GM21390 (cell line): ENCODE measurements at regions not wholly inside any gene's neighbourhood (a gene's known extent, or its start where the extent isn't known, plus 50 kb on each side); places are given as distances from the start of the nearest gene placed in this dataset.
"Not testable (repeated sequence)": the region's sequence is repeated elsewhere in the genome, so short reads cannot be mapped to it uniquely, and the experiment has no call there.

ENCODE experiments used
- ATAC-seq: cut with Tn5 transposase; IDR thresholded peaks from one replicate; pipeline ENCODE4 v1.9.1; 2021; ENCODE audit not compliant: unreplicated experiment

DNA sequence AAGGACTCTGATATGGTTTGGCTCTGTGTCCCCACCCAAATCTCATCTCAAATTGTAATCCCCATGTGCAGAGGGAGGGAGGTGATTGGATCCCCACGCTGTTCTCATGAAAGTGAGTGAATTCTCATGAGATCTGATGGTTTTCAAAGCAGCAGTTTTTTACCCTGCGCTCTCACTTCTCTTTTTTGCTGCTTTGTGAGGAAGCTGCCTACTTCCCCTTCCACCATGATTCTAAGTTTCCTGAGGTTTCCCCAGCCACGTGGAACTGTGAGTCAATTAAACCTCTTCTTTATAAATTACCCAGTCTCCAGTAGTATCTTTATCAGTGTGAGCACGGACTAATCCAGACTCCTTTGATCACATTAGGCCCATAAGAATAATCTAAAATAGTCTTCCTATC lies 719.7 kb upstream of the CDH8 start:
- ATAC-seq: no peak

DNA sequence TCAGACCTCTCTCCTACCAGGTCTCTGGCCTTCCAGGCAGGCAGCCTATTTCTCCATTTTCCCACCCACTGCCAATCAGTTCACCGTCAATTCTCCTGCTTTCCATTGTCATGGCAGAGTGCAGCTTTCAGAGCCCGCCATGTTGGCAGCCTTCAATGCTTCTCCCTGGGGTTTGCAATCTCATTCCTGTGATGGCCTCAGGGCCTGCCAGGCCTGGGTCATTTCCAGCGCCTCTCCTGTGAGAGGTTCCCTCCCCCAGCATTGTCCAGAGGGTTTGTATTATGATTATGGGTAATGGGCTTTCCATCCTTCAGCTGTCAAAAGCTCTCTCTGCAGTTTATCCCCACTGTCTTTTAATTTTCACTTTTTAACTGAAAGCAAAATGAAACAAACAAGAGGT lies 716.6 kb upstream of the CDH8 start:
- ATAC-seq: no peak

DNA sequence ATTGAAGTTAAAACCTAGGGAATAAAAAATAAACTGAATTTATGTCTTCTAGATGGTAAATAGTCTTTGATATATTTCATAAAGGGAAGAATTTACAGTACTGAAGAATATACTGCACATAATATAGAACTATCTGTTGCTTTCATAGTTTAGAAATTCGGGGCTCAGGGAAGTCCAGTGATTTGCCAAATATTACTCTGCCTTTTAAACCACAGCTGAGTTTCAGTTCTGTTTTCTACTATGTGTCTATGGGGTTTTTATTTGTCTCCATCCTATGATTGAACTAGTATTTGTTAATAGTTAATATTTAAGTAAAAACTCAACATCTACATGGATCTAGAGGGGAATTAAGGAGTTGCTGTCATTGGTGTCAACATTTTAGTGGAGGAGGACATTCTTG lies 715.0 kb upstream of the CDH8 start:
- no peak for ATAC-seq

DNA sequence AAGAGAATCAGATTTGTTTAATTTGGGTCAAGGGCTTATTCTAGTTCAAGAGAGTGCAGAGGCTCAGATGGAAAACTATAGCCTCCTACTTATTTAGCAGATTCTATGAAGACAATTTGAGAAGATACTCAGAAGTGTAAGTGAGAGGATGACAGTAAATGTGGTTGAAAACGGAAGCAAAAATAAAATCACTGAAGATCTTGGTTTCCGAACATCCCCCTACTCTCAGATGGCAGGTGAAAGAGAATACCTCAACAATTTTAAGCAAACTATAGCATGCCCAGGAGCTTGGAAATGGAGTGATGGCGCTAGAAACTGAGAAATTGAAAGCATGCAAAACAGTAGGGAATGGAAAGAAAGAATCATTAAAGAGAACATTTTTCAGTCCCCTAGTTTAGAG lies 705.5 kb upstream of the CDH8 start:
- ATAC-seq: no peak

DNA sequence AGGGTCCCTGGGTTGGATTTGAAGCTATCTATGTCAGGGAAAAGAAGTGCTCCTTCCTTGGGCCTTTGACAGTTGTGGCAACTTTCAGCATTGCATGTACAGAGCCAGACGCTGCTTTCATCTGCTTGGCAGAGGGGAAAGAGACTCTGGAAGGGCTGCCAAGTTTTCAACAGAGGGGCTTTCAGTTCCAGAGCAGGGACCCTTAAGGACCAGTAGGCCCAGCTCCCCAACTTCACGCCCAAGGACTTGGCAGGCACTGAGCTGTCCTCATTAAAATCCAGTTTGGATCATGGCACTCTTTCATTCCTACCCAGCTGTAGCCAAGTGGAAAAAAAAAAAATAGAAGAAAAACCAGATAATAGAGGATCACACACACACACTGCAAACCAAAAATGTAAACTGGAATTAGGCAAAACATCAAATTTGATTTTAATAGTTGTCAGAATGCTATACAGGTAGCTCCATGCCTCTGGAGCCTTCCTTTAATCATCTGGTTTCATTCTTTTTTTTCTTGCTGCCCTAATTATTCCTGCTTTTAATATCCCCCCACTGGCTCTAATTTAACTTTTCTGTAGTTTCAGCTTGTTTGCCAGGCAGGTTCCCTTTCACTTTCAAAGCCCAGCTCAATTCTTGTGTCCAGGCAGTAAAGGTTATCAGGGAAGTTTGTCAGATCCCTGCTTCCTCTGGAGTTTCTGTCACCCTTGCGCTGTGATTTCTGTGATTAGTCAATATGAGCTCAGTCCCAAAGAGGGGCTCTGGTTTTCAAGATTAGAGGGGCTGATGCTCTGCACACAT lies 702.6 kb upstream of the CDH8 start:
- no peak for ATAC-seq

DNA sequence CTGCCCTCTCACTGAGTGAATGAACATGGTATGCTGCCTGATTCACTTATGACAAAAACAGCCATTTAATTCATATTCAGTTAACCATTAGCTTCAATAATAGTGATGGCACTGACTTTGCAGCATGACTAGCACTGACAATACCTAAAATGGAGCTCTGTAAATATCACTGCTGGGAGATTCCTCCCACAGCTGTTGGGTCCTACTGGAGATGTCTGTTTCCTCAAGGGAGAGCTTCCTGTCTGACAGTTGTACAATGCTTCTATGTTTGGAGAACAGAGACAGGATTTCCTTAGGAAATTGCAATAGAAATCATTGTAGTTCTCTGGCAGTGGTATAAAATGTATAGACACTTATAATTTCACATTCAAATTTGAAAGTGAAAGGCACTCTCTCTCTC lies 695.9 kb upstream of the CDH8 start:
- ATAC-seq: no peak

DNA sequence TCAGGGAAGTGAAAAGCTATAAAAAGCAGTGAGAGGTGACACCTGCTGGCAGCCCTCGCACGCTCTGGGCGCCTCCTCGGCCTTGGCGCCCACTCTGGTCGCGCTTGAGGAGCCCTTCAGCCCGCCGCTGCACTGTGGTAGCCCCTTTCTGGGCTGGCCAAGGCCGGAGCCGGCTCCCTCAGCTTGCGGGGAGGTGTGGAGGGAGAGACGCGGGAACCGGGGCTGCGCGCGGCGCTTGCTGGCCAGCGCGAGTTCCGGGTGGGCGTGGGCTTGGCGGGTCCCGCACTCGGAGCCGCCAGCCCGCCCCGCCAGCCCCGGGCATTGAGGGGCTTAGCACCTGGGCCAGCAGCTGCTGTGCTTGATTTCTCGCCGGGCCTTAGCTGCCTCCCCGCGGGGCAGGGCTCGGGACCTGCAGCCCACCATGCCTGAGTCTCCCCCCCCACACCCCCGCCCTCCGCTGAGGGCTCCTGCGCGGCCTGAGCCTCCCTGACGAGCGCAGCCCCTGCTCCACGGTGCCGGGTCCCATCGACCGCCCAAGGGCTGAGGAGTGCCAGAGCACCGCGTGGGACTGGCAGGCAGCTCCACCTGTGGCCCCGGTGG lies 688.5 kb upstream of the CDH8 start:
- ATAC-seq: not testable (repeated sequence)

DNA sequence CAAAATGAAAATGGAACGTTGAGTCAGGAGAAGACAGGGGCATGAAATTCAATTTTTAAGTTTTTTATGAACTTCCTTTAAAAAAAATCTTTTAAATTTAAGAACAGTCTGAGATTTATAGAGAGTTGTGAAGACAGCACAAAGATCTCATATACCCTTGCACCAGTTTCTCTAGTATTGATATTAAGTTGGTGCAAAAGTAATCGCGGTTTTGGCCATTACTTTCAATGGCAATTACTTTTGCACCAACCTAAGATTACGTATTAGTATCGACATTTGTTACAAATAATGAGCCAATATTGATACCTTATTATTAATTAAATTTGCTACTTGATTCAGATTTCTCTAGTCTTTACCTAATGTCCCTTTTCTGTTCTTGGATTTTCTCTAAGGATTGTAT lies 684.4 kb upstream of the CDH8 start:
- no peak for ATAC-seq

DNA sequence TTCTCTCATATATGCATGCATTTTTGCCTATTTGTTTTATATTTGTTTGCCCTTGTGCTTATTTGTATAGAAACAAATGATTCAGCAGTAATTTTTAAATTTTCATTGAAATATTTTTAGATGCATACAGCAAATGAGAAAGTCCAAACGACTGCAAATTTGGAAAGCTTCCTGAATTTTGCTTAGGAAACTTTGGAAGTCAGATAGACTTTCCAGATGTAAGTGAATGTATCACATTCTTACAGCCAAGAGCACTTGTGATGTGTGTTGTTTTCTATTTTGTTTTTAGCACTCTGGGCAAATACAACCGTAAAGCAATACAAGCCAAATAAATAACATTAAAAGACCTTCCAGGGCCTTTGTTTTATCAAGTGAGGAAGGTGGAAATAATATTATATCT lies 680.8 kb upstream of the CDH8 start:
- ATAC-seq: no peak

DNA sequence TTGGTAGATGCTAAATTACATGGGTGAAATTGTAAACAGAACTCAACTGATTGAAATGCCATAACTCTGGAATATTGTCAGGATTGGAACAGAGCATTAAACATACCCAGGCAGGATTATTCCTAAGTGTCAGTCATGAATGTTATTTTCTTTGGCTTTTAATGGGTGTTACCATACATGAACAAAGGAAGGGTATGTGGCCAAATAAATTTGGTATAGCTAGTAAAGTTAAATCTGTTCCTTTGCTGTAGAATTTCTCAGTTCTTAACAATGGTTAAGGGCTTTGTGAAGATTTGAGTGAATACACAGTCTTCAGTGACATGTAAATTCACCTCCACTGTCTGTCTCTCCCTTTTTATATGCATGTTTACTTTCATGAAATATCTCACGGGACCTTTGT lies 679.5 kb upstream of the CDH8 start:
- ATAC-seq: no peak

DNA sequence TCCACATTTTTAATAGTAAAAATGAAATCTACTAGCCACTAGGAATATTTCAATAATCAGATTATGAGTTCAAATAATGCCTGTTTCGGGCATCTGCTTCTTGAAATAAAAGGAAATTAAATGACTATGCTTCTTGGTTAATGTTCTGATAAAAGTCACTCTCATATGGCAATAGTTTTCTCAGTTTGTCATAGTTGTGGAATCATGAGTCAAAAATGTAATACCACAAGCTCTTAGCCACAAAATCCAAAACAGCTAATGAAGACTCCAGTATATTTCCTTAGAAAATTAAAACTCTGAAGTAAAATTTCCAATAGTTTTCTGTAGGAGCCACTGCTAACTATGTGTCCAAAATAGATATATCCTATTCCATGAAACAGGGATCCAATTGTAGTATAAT lies 676.3 kb upstream of the CDH8 start:
- no peak for ATAC-seq

DNA sequence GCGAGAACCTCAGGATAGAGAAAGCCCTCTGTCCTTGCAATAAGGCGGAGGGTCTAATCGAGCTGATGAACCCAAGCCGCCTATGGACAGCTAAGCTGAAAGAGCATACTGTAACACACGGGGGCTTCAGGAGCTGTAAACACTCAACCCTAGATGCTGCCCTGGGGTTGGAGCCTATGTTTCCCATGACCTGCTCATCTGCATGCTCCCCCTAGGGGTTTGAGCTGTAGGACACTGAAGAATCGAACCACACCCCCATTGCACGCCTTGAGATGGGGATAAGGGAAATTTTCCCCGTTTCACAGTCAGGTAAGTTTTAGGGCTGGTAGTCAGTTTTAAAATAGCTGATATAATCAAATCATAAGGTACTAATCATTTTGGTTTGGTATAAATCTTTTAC lies 675.6 kb upstream of the CDH8 start:
- no peak for ATAC-seq

DNA sequence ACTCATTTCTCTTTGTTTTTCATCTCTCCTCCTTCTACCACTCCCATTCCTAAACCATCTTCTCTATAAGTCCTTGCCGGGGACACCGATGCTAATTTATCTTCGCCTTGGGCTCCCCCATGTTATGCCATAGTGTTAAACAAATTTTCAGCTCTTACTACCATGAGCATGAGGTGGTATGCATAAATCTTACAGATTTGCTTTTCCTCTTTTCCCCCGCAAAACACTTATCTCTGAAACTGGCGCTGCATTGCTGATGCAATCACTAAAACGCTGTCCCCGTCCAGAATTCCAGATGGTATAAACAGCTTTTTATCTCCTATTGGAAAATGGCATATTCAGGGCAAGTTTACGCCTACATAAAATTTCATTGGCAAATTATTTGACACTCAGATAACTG lies 673.6 kb upstream of the CDH8 start:
- no peak for ATAC-seq

DNA sequence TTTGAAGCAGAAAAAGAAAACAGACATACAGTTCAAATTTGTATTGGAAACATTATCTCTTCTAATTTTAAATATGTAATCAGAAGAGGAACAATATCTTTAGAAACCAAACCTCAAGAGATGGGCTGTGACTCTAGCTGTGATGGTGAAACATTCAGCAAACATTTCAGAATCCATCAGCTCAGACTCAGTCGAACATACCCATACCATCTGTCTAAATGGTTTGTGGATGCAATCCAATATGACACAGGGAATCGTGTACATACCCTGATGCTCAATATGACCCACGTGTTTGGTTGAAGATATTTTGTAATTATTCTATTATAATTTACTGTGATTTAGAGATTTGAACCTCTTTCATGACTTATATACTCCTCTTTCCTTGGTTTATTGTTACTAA lies 665.2 kb upstream of the CDH8 start:
- no peak for ATAC-seq

DNA sequence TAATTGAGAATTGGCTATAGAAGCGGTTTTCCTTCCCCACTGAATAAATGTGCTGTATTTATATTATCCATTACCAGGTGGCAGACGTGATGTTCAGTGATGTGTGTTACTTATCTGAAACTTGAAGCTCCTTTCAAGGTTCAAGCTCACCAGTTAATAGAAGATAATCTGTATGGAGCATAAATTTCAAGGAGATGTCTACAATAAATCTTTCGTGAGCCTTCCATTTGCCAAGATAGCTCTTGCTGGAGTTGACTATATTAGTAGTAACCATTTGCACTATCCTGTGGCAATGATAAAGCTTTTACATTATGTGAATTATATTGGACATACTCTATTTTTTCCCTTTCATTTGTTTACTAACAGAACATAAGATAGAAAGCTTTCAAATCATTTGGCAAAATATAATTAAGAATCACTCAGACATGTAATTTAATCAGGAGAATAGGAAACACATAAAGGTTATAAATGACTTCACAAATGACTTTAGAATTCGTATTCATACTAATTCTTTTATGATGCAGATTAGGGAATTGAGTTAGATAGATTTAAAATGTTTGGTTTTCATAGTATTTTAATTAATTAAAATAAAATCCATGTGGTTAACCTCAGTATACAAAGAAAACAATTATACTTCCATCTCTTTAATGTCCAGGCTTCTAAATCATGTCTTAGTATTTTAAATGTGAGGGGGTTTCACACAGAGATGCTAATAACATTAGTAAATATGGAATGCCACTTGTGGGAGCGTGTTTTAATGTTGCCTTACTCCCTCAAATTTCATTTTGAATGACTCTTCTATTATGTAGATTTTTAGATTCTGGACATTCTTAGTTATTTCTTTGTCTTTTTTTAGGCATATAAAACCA lies 664.4 kb upstream of the CDH8 start:
- ATAC-seq: no peak

DNA sequence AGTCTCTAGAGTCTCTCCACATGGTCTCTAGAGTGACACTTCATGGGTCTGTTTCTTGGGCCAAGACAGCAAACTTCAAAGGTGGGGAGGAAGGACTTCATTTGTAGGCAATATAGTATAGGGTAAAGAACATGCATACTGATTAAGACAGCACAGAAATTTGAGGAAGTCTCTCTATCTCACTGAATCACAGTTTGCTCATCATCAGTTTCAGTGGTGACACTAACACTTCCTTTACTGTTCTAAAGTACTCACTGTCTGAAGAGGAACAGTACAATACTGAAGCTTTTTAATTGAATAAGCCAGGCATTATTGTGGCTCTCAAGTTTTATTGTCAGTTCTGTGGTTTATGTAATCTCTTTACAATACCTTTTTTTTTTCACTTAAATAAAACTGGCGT lies 656.4 kb upstream of the CDH8 start:
- no peak for ATAC-seq

DNA sequence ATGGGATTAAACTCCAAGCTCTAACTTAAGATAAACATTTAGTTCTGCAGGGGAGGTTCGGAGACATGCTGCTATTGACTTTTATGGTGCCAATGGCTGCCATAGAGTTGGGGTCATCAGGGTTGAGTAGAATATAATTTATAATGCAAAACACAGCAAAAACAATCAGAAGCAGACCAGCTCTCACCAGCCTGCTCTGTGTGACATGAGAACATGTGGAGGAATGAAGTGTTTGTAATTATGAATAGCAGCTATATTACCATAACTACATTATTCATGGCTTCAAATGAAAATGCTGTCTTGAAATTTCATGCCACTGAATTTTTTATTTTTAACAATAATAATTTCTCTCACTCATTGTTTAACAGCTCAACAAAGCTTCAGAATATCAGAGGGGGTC lies 645.6 kb upstream of the CDH8 start:
- no peak for ATAC-seq

DNA sequence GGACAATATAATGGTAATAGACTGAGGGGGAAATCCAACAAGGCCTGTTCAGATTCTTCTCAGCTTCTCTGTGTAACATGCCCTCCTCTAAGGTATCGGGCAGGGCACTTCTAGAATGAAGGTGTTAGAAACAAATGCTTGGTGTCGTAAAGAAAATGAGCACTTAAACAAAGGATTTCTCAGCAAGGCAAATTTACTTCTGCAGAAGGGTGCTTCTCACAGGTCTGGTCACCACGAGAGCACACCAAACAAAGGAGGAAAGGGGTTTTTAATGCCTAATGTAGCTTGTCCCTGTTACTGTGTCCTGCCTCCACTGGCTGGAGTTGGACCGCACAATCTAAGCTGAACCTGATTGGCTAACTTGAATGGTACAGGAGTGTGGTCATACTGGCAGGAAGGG lies 642.6 kb upstream of the CDH8 start:
- ATAC-seq: no peak

DNA sequence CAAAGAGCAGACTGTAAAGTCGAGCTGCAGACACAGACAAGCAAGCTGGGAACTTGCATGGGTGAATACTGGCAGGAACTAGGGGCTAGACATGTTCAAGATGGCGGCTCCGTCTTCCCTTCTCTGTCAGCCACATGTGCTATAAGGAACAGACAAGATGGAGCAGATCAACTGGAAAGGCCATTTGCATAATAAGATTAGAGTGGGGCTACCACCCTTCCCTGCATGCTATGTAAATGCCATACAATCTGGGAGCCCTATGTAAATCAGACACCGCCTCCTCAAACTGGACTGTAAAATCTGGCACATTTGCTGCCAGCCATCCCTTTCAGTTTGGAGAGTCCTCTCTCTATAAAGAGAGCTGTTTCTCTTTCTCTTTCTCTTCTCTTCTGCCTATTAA lies 640.1 kb upstream of the CDH8 start:
- no peak for ATAC-seq

DNA sequence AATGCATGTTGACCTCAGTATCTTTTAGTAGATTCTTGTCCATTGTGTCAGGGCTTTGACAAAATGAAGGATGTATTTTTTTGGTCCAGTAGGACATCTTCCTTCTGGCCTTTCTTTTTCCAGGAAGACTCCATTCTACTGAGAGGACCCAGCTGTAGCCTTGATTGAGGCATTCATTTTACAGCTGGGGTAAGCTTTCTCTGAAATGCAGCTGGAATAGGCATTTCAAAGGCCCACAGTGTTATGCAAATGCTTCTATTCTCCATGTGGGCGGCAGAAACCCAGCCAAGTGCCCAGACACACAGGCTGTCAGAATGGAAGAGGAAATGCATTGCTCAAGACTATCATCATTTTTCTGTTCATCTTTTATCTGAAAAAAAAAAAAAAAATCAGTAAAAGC lies 629.0 kb upstream of the CDH8 start:
- no peak for ATAC-seq

DNA sequence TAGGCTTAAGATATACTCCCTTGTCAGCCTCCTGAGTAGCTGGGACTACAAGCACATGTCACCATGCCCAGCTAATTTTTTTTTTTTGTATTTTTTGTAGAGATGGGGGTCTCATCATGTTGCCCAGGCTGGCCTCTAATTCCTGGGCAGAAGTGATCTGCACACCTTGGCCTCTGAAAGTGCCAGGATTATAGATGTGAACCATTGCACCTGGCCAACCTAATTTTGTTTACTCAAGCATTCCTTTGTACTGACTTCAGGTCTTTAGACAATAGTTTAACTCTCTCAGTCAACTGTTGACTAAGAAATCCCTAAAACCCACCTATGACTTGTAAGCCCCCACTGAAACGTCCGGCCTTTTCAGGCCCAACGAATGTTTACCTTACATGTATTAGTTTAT lies 628.3 kb upstream of the CDH8 start:
- no peak for ATAC-seq

DNA sequence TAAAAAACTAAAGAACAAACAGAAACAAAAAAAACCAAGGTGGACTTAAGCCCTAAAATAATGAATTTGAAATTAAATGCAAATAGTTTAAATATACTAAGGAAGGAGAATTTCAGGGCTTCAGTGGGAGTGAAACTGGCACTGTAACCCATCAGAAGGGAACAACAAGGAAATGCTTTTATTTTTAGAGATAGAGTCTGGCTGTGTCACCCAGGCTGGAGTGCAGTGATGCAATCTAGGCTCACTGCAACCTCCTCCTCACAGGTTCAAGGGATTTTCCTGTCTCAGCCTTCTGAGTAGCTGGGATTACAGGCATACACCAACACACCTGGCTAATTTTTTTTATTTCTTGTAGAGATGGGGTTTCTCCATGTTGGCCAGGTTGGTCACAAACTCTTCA lies 625.2 kb upstream of the CDH8 start:
- ATAC-seq: no peak
